ENCODE measurements at regions not wholly inside any gene's neighbourhood (a gene's known extent, or its start where the extent isn't known, plus 50 kb on each side); places are given as distances from the start of the nearest gene placed in this dataset.

DNA sequence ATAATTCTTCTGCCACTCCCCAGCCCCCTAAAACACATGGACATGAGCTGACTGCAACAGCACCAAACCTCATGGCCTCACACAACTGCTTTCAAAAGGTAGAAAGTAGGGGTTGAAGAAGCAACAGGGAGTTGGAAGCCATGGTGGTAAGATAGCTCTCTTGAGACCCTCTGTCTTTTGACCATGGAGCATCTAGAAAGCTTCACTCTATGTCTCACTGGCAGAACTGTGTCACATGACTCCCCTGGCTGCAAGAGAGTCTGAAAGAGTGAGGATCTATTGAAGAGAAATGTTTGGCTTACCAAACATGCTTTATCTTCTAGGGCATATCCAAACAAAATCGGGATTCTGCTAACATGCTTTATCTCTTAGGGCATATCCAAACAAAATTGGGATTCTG is 142.9 kb upstream of the WSCD2 start:
- no peak for TF ChIP-seq JUND (IDR thresholded peaks at IDR 0.05)
- TF ChIP-seq CTCF (IDR thresholded peaks at IDR 0.05 in 2 of 3, conservative IDR thresholded peaks at IDR 0.05 in 1 of 3; ENCODE audit: borderline replicate concordance in 1 of 3, insufficient read depth in 1 of 3, low read depth in 2 of 3, low read length in 2 of 3) = no peak
- TF ChIP-seq POLR2A (IDR thresholded peaks at IDR 0.05; ENCODE audit: borderline replicate concordance, extremely low read depth, insufficient read depth, insufficient read length) = no peak
- TF ChIP-seq REST (IDR thresholded peaks at IDR 0.05; ENCODE audit: low read depth) = no peak
- no peak for TF ChIP-seq POLR2AphosphoS5 (IDR thresholded peaks at IDR 0.05; ENCODE audit: low read depth, low read length)
- TF ChIP-seq YY1 (IDR thresholded peaks at IDR 0.05; ENCODE audit: extremely low read depth, insufficient replicate concordance, low read depth, low read length) = no peak
- no peak for TF ChIP-seq RAD21 (IDR thresholded peaks at IDR 0.05; ENCODE audit: low read depth)
- no peak for TF ChIP-seq SIN3A (IDR thresholded peaks at IDR 0.05; ENCODE audit: low read depth)
- TF ChIP-seq MAX (IDR thresholded peaks at IDR 0.05) = no peak
- TF ChIP-seq EZH2 (IDR thresholded peaks at IDR 0.05) = no peak
- TF ChIP-seq SP1 (IDR thresholded peaks at IDR 0.05; ENCODE audit: low read depth) = no peak
- TF ChIP-seq ZBTB33 (IDR thresholded peaks at IDR 0.05; ENCODE audit: extremely low read depth, insufficient replicate concordance, low read length) = no peak
- no peak for TF ChIP-seq CEBPB (IDR thresholded peaks at IDR 0.05; ENCODE audit: low read depth)

All from HCT116 (cell line).